ENCODE measurements at regions not wholly inside any gene's neighbourhood (a gene's known extent, or its start where the extent isn't known, plus 50 kb on each side); places are given as distances from the start of the nearest gene placed in this dataset.

- no peak overlapping the region for H3K27ac Mint-ChIP-seq (ENCODE audit: low read depth)
- no peak overlapping the region for H3K4me3 Mint-ChIP-seq
- H3K36me3 Mint-ChIP-seq (ENCODE audit: insufficient read depth), result no peaks in the 10 kb centered on the region
- H3K27me3 Mint-ChIP-seq, result no peaks in the 10 kb centered on the region
- H3K9me3 Mint-ChIP-seq, result peaks cover 11% of the 10 kb centered on the region
- H3K4me1 Mint-ChIP-seq, result no peaks in the 10 kb centered on the region
- DNase-seq (ENCODE audit: low spot score in 2 of 2), result no peak
- no peak for ATAC-seq (replicated peaks; ENCODE audit: extremely low read depth, poor library complexity, severe bottlenecking)
These were observed 282.7 kb upstream of the DACH1 start for GRCh38 chr13:72149701-72150100.

- ATAC-seq (replicated peaks; ENCODE audit: extremely low read depth, poor library complexity, severe bottlenecking) (no peak), DNase-seq (ENCODE audit: low spot score in 2 of 2) (no peak)
- no peak overlapping the region for H3K4me3 Mint-ChIP-seq
- no peak overlapping the region for H3K27ac Mint-ChIP-seq (ENCODE audit: low read depth)
- no peaks in the 10 kb centered on the region for H3K36me3 Mint-ChIP-seq (ENCODE audit: insufficient read depth)
- peaks cover 17% of the 10 kb centered on the region for H3K9me3 Mint-ChIP-seq
- H3K27me3 Mint-ChIP-seq, result no peaks in the 10 kb centered on the region
- H3K4me1 Mint-ChIP-seq, result no peaks in the 10 kb centered on the region
These were observed 279.8 kb upstream of the DACH1 start for GRCh38 chr13:72146816-72147215.

- Mint-ChIP-seq H3K4me3 (no peak overlapping the region), H3K27me3 (no peaks in the 10 kb centered on the region), H3K36me3 (ENCODE audit: insufficient read depth) (no peaks in the 10 kb centered on the region), H3K27ac (ENCODE audit: low read depth) (no peak overlapping the region), H3K4me1 (no peaks in the 10 kb centered on the region), H3K9me3 (peaks cover 17% of the 10 kb centered on the region)
- no peak for DNase-seq (ENCODE audit: low spot score in 2 of 2)
- no peak for ATAC-seq (replicated peaks; ENCODE audit: extremely low read depth, poor library complexity, severe bottlenecking)
These were observed 278.4 kb upstream of the DACH1 start for GRCh38 chr13:72145383-72145782.

- ATAC-seq (replicated peaks; ENCODE audit: extremely low read depth, poor library complexity, severe bottlenecking), result no peak
- Mint-ChIP-seq H3K27ac (ENCODE audit: low read depth) (no peak overlapping the region), H3K9me3 (peaks cover 24% of the 10 kb centered on the region), H3K4me3 (no peak overlapping the region), H3K27me3 (no peaks in the 10 kb centered on the region), H3K36me3 (ENCODE audit: insufficient read depth) (no peaks in the 10 kb centered on the region), H3K4me1 (no peaks in the 10 kb centered on the region)
- DNase-seq (ENCODE audit: low spot score in 2 of 2), result no peak
These were observed 277.6 kb upstream of the DACH1 start for GRCh38 chr13:72144636-72145035.

GRCh38 chr13:72141855-72142519 is 275.0 kb upstream of the DACH1 start:
- no peak overlapping the region for H3K27ac Mint-ChIP-seq (ENCODE audit: low read depth)

GRCh38 chr13:72139192-72139591 is 272.2 kb upstream of the DACH1 start:
- no peak overlapping the region for H3K4me3 Mint-ChIP-seq
- H3K27ac Mint-ChIP-seq (ENCODE audit: low read depth), result no peak overlapping the region
- no peaks in the 10 kb centered on the region for H3K36me3 Mint-ChIP-seq (ENCODE audit: insufficient read depth)
- H3K9me3 Mint-ChIP-seq, result peaks cover 9% of the 10 kb centered on the region
- ATAC-seq (replicated peaks; ENCODE audit: extremely low read depth, poor library complexity, severe bottlenecking) (no peak), DNase-seq (ENCODE audit: low spot score in 2 of 2) (no peak)
- no peaks in the 10 kb centered on the region for H3K27me3 Mint-ChIP-seq
- no peaks in the 10 kb centered on the region for H3K4me1 Mint-ChIP-seq

More at GRCh38 chr13:72141855-72142519, 275.0 kb upstream of the DACH1 start:
- H3K27me3 Mint-ChIP-seq, result no peaks in the 10 kb centered on the region
- DNase-seq (ENCODE audit: low spot score in 2 of 2) (no peak), ATAC-seq (replicated peaks; ENCODE audit: extremely low read depth, poor library complexity, severe bottlenecking) (no peak)
- H3K4me3 Mint-ChIP-seq, result no peak overlapping the region
- H3K9me3 Mint-ChIP-seq, result peaks cover 25% of the 10 kb centered on the region
- H3K4me1 Mint-ChIP-seq, result no peaks in the 10 kb centered on the region
- H3K36me3 Mint-ChIP-seq (ENCODE audit: insufficient read depth), result no peaks in the 10 kb centered on the region

- Mint-ChIP-seq H3K4me1 (no peaks in the 10 kb centered on the region), H3K9me3 (peaks cover 9% of the 10 kb centered on the region), H3K4me3 (no peak overlapping the region), H3K36me3 (ENCODE audit: insufficient read depth) (peaks cover 1% of the 10 kb centered on the region), H3K27ac (ENCODE audit: low read depth) (no peak overlapping the region), H3K27me3 (no peaks in the 10 kb centered on the region)
- ATAC-seq (replicated peaks; ENCODE audit: extremely low read depth, poor library complexity, severe bottlenecking) (no peak), DNase-seq (ENCODE audit: low spot score in 2 of 2) (no peak)
These were observed 265.1 kb upstream of the DACH1 start for GRCh38 chr13:72132075-72132474.

- H3K36me3 Mint-ChIP-seq (ENCODE audit: insufficient read depth), result peaks cover 1% of the 10 kb centered on the region
- no peak for ATAC-seq (replicated peaks; ENCODE audit: extremely low read depth, poor library complexity, severe bottlenecking)
- no peaks in the 10 kb centered on the region for H3K4me1 Mint-ChIP-seq
- no peak for DNase-seq (ENCODE audit: low spot score in 2 of 2)
- no peak overlapping the region for H3K27ac Mint-ChIP-seq (ENCODE audit: low read depth)
- no peak overlapping the region for H3K4me3 Mint-ChIP-seq
- no peaks in the 10 kb centered on the region for H3K27me3 Mint-ChIP-seq
- H3K9me3 Mint-ChIP-seq, result peaks cover 14% of the 10 kb centered on the region
These were observed 262.1 kb upstream of the DACH1 start for GRCh38 chr13:72129117-72129516.

GRCh38 chr13:72127031-72127430 is 260.0 kb upstream of the DACH1 start:
- Mint-ChIP-seq H3K36me3 (ENCODE audit: insufficient read depth) (no peaks in the 10 kb centered on the region), H3K4me1 (no peaks in the 10 kb centered on the region), H3K27ac (ENCODE audit: low read depth) (no peak overlapping the region), H3K4me3 (no peak overlapping the region), H3K27me3 (no peaks in the 10 kb centered on the region), H3K9me3 (peaks cover 25% of the 10 kb centered on the region)
- DNase-seq (ENCODE audit: low spot score in 2 of 2) (no peak), ATAC-seq (replicated peaks; ENCODE audit: extremely low read depth, poor library complexity, severe bottlenecking) (no peak)

GRCh38 chr13:72126424-72126823 is 259.4 kb upstream of the DACH1 start:
- H3K27ac Mint-ChIP-seq (ENCODE audit: low read depth), result no peak overlapping the region
- DNase-seq (ENCODE audit: low spot score in 2 of 2) (no peak), ATAC-seq (replicated peaks; ENCODE audit: extremely low read depth, poor library complexity, severe bottlenecking) (no peak)
- H3K4me1 Mint-ChIP-seq, result no peaks in the 10 kb centered on the region
- no peak overlapping the region for H3K4me3 Mint-ChIP-seq
- H3K9me3 Mint-ChIP-seq, result peaks cover 25% of the 10 kb centered on the region
- no peaks in the 10 kb centered on the region for H3K27me3 Mint-ChIP-seq
- H3K36me3 Mint-ChIP-seq (ENCODE audit: insufficient read depth), result no peaks in the 10 kb centered on the region

- H3K27me3 Mint-ChIP-seq, result no peaks in the 10 kb centered on the region
- H3K4me3 Mint-ChIP-seq, result no peak overlapping the region
- no peak for DNase-seq (ENCODE audit: low spot score in 2 of 2)
- H3K27ac Mint-ChIP-seq (ENCODE audit: low read depth), result no peak overlapping the region
- no peaks in the 10 kb centered on the region for H3K4me1 Mint-ChIP-seq
- no peak for ATAC-seq (replicated peaks; ENCODE audit: extremely low read depth, poor library complexity, severe bottlenecking)
- peaks cover 25% of the 10 kb centered on the region for H3K9me3 Mint-ChIP-seq
- no peaks in the 10 kb centered on the region for H3K36me3 Mint-ChIP-seq (ENCODE audit: insufficient read depth)
These were observed 258.6 kb upstream of the DACH1 start for GRCh38 chr13:72125561-72125960.

- H3K9me3 Mint-ChIP-seq, result peaks cover 16% of the 10 kb centered on the region
- ATAC-seq (replicated peaks; ENCODE audit: extremely low read depth, poor library complexity, severe bottlenecking), result no peak
- H3K4me3 Mint-ChIP-seq, result no peak overlapping the region
- DNase-seq (ENCODE audit: low spot score in 2 of 2), result no peak
- H3K27ac Mint-ChIP-seq (ENCODE audit: low read depth), result no peak overlapping the region
- no peaks in the 10 kb centered on the region for H3K36me3 Mint-ChIP-seq (ENCODE audit: insufficient read depth)
- no peaks in the 10 kb centered on the region for H3K27me3 Mint-ChIP-seq
- H3K4me1 Mint-ChIP-seq, result no peaks in the 10 kb centered on the region
These were observed 255.8 kb upstream of the DACH1 start for GRCh38 chr13:72122661-72123255.

GRCh38 chr13:72121466-72121865 is 254.5 kb upstream of the DACH1 start:
- no peak overlapping the region for H3K4me3 Mint-ChIP-seq

More at GRCh38 chr13:72121466-72121865, 254.5 kb upstream of the DACH1 start:
- peaks cover 15% of the 10 kb centered on the region for H3K9me3 Mint-ChIP-seq
- DNase-seq (ENCODE audit: low spot score in 2 of 2) (no peak), ATAC-seq (replicated peaks; ENCODE audit: extremely low read depth, poor library complexity, severe bottlenecking) (no peak)
- H3K27ac Mint-ChIP-seq (ENCODE audit: low read depth), result no peak overlapping the region
- no peaks in the 10 kb centered on the region for H3K27me3 Mint-ChIP-seq
- no peaks in the 10 kb centered on the region for H3K4me1 Mint-ChIP-seq
- no peaks in the 10 kb centered on the region for H3K36me3 Mint-ChIP-seq (ENCODE audit: insufficient read depth)
